ENCODE measurements at regions not wholly inside any gene's neighbourhood (a gene's known extent, or its start where the extent isn't known, plus 50 kb on each side); places are given as distances from the start of the nearest gene placed in this dataset.

- DNase-seq: peak; percentile 54
- H3K27me3 Mint-ChIP-seq (ENCODE audit: unreplicated experiment): peaks cover 4% of the 10 kb centered on the region
- H3K9me3 Mint-ChIP-seq (ENCODE audit: unreplicated experiment): peaks cover 3% of the 10 kb centered on the region
These were observed 116.7 kb upstream of the NTM start for GRCh38 chr11:131253656-131254151.

GRCh38 chr11:131254254-131254653, 116.2 kb upstream of the NTM start:
- Mint-ChIP-seq H3K4me3 (ENCODE audit: unreplicated experiment) (peak overlapping the region; percentile 11), H3K9me3 (ENCODE audit: unreplicated experiment) (peaks cover 7% of the 10 kb centered on the region), H3K4me1 (ENCODE audit: low read depth, unreplicated experiment) (peaks cover 28% of the 10 kb centered on the region), H3K27ac (ENCODE audit: unreplicated experiment) (peak overlapping the region; percentile 75), H3K27me3 (ENCODE audit: unreplicated experiment) (peaks cover 4% of the 10 kb centered on the region), H3K36me3 (ENCODE audit: unreplicated experiment) (peaks cover 4% of the 10 kb centered on the region)
- TF ChIP-seq, protein P1, sequence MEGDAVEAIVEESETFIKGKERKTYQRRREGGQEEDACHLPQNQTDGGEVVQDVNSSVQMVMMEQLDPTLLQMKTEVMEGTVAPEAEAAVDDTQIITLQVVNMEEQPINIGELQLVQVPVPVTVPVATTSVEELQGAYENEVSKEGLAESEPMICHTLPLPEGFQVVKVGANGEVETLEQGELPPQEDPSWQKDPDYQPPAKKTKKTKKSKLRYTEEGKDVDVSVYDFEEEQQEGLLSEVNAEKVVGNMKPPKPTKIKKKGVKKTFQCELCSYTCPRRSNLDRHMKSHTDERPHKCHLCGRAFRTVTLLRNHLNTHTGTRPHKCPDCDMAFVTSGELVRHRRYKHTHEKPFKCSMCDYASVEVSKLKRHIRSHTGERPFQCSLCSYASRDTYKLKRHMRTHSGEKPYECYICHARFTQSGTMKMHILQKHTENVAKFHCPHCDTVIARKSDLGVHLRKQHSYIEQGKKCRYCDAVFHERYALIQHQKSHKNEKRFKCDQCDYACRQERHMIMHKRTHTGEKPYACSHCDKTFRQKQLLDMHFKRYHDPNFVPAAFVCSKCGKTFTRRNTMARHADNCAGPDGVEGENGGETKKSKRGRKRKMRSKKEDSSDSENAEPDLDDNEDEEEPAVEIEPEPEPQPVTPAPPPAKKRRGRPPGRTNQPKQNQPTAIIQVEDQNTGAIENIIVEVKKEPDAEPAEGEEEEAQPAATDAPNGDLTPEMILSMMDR (IDR thresholded peaks at IDR 0.05; ENCODE audit: partially characterized antibody, unreplicated experiment): no peak
- no peak for DNase-seq

More at GRCh38 chr11:131253656-131254151, 116.7 kb upstream of the NTM start:
- TF ChIP-seq, protein P1 (IDR thresholded peaks at IDR 0.05; ENCODE audit: partially characterized antibody, unreplicated experiment): no peak
- Mint-ChIP-seq H3K4me1 (ENCODE audit: low read depth, unreplicated experiment) (peaks cover 30% of the 10 kb centered on the region), H3K36me3 (ENCODE audit: unreplicated experiment) (peaks cover 3% of the 10 kb centered on the region), H3K4me3 (ENCODE audit: unreplicated experiment) (peak overlapping the region; percentile 84), H3K27ac (ENCODE audit: unreplicated experiment) (peak overlapping the region; percentile 84)

DNA sequence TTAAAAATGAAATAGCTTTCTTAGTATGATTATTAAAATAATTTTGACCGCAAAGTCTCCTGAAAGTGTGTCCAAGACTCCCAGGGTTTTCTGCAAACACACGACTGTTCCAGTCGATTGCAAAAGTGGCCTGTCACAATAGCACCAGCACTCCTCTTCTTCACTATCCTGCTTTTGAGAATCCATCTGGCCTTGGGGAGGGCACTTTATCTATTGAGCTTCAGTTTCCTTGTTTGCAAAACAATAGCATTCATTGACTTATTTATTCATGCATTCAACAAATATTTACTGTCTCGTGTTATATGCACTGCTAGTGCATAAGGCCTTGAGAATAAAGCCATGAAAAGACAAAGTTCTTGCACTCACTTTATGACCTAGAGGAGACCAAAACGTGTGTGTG, 96.2 kb upstream of the NTM start:
- H3K27ac Mint-ChIP-seq (ENCODE audit: unreplicated experiment): no peak overlapping the region
- H3K9me3 Mint-ChIP-seq (ENCODE audit: unreplicated experiment): no peaks in the 10 kb centered on the region
- no peak overlapping the region for H3K4me3 Mint-ChIP-seq (ENCODE audit: unreplicated experiment)
- H3K4me1 Mint-ChIP-seq (ENCODE audit: low read depth, unreplicated experiment): no peaks in the 10 kb centered on the region
- no peaks in the 10 kb centered on the region for H3K27me3 Mint-ChIP-seq (ENCODE audit: unreplicated experiment)
- peaks cover 22% of the 10 kb centered on the region for H3K36me3 Mint-ChIP-seq (ENCODE audit: unreplicated experiment)
- TF ChIP-seq, protein P1 (IDR thresholded peaks at IDR 0.05; ENCODE audit: partially characterized antibody, unreplicated experiment): no peak
- no peak for DNase-seq

DNA sequence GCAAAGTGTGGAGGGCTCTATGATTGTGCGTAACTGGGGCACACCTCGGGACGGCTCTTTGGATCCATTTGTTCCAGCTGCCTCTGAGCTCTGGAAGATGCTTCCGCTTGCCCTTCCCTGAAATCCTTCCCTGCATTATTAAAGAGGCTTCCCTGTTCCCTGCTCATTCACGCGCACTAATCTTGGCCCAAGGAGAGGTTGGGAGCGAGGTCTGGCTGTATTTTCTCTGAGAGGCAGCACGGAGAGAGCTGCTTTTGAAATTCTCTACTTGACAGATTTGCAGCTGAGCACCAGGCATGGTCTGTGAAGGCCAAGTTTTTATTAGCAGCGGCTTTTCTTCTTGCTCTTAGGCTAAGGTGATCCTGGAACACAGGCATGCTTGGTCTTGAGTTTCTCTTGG, 94.8 kb upstream of the NTM start:
- TF ChIP-seq, protein P1 (IDR thresholded peaks at IDR 0.05; ENCODE audit: partially characterized antibody, unreplicated experiment): no peak
- DNase-seq: no peak
- Mint-ChIP-seq H3K36me3 (ENCODE audit: unreplicated experiment) (peaks cover 20% of the 10 kb centered on the region), H3K4me3 (ENCODE audit: unreplicated experiment) (no peak overlapping the region), H3K27me3 (ENCODE audit: unreplicated experiment) (no peaks in the 10 kb centered on the region), H3K9me3 (ENCODE audit: unreplicated experiment) (no peaks in the 10 kb centered on the region), H3K4me1 (ENCODE audit: low read depth, unreplicated experiment) (no peaks in the 10 kb centered on the region), H3K27ac (ENCODE audit: unreplicated experiment) (no peak overlapping the region)

- H3K27me3 Mint-ChIP-seq (ENCODE audit: unreplicated experiment): peaks cover 4% of the 10 kb centered on the region
- H3K36me3 Mint-ChIP-seq (ENCODE audit: unreplicated experiment): no peaks in the 10 kb centered on the region
- H3K27ac Mint-ChIP-seq (ENCODE audit: unreplicated experiment): no peak overlapping the region
- no peak for DNase-seq
- TF ChIP-seq, protein P1 (IDR thresholded peaks at IDR 0.05; ENCODE audit: partially characterized antibody, unreplicated experiment): no peak
- no peaks in the 10 kb centered on the region for H3K9me3 Mint-ChIP-seq (ENCODE audit: unreplicated experiment)
- no peak overlapping the region for H3K4me3 Mint-ChIP-seq (ENCODE audit: unreplicated experiment)
- no peaks in the 10 kb centered on the region for H3K4me1 Mint-ChIP-seq (ENCODE audit: low read depth, unreplicated experiment)
These were observed 91.9 kb upstream of the NTM start for GRCh38 chr11:131278472-131278871.

All from glutamatergic neuron (in vitro differentiated cells).